HEK293T (cell line): ENCODE measurements at regions not wholly inside any gene's neighbourhood (a gene's known extent, or its start where the extent isn't known, plus 50 kb on each side); places are given as distances from the start of the nearest gene placed in this dataset.
"Not testable (repeated sequence)": the region's sequence is repeated elsewhere in the genome, so short reads cannot be mapped to it uniquely, and the experiment has no call there.

Source experiments
- CTCF ChIA-PET: fragments of 350-600 bp; formaldehyde crosslinking; extraction: SDS; loops from one replicate; lab custom pipeline; 2021; ENCODE audit warnings: antibody characterized with exemption, inconsistent platforms; lab: Yijun Ruan, JAX
- POLR2A ChIA-PET: fragments of 350-600 bp; formaldehyde crosslinking; extraction: SDS; loops from one replicate; lab custom pipeline; 2020; ENCODE audit warnings: antibody characterized with exemption, inconsistent platforms; lab: Yijun Ruan, JAX
- DNase-seq: peaks from one replicate; pipeline ENCODE4 v3.0.0; 2012; ENCODE audit warnings: mixed read lengths; ENCODE audit errors: extremely low spot score
- ARNT ChIP-seq: fragments of 450-650 bp; IDR thresholded peaks from 2 replicates; pipeline ENCODE4 v1.6.1; 2017; ENCODE audit warnings: mild to moderate bottlenecking
- BHLHE40 ChIP-seq: fragments of 450-650 bp; IDR thresholded peaks from 2 replicates; pipeline ENCODE4 v1.6.1; 2016; ENCODE audit warnings: mild to moderate bottlenecking, moderate library complexity, borderline replicate concordance
- CTBP1 ChIP-seq: fragments of 450-650 bp; IDR thresholded peaks from 2 replicates; pipeline ENCODE4 v1.6.1; 2016; ENCODE audit warnings: borderline replicate concordance
- ELF4 ChIP-seq: fragments of 450-650 bp; IDR thresholded peaks from 2 replicates; pipeline ENCODE4 v1.6.1; 2017; ENCODE audit warnings: antibody characterized with exemption
- FOXA1 ChIP-seq: fragments of 450-650 bp; IDR thresholded peaks from 2 replicates; pipeline ENCODE4 v1.6.1; 2016; ENCODE audit warnings: mild to moderate bottlenecking
- FOXK2 ChIP-seq: fragments of 450-650 bp; IDR thresholded peaks from 2 replicates; pipeline ENCODE4 v1.6.1; 2016; ENCODE audit warnings: mild to moderate bottlenecking
- FOXM1 ChIP-seq: fragments of 450-650 bp; IDR thresholded peaks from 2 replicates; pipeline ENCODE4 v1.6.1; 2017; ENCODE audit warnings: mild to moderate bottlenecking, borderline replicate concordance
- HDGF ChIP-seq: fragments of 450-650 bp; IDR thresholded peaks from 2 replicates; pipeline ENCODE4 v1.6.1; 2017; ENCODE audit warnings: antibody characterized with exemption, borderline replicate concordance
- L3MBTL2 ChIP-seq: fragments of 450-650 bp; conservative IDR thresholded peaks from 2 replicates; pipeline ENCODE4 v1.6.1; 2016; ENCODE audit warnings: mild to moderate bottlenecking
- LEF1 ChIP-seq: fragments of 450-650 bp; IDR thresholded peaks from 2 replicates; pipeline ENCODE4 v1.6.1; 2017; ENCODE audit warnings: mild to moderate bottlenecking, borderline replicate concordance
- NFRKB ChIP-seq: fragments of 450-650 bp; IDR thresholded peaks from 2 replicates; pipeline ENCODE4 v1.6.1; 2016; ENCODE audit warnings: mild to moderate bottlenecking, moderate library complexity
- PKNOX1 ChIP-seq: fragments of 450-650 bp; IDR thresholded peaks from 2 replicates; pipeline ENCODE4 v1.6.1; 2016
- SP1 ChIP-seq: fragments of 450-650 bp; IDR thresholded peaks from 2 replicates; pipeline ENCODE4 v1.6.1; 2017
- SUZ12 ChIP-seq: fragments of 450-650 bp; IDR thresholded peaks from 2 replicates; pipeline ENCODE4 v1.6.1; 2016; ENCODE audit warnings: mild to moderate bottlenecking
- TARDBP ChIP-seq: fragments of 450-650 bp; IDR thresholded peaks from 2 replicates; pipeline ENCODE4 v1.6.1; 2016
- ZNF384 ChIP-seq: fragments of 450-650 bp; IDR thresholded peaks from 2 replicates; pipeline ENCODE4 v1.6.1; 2016

- ChIA-PET POLR2A (no interaction called here), CTCF (no interaction called here)
- TF ChIP-seq ZNF384 (no peak), FOXA1 (no peak)
- no peak for DNase-seq
Observed at GRCh38 chr2:228522276-228522675, 340.8 kb upstream of the SPHKAP start.

- no peak for TF ChIP-seq SP1
- no peak for TF ChIP-seq SUZ12
- TF ChIP-seq PKNOX1: no peak
- TF ChIP-seq LEF1: no peak
- no peak for TF ChIP-seq FOXM1
- no peak for TF ChIP-seq CTBP1
- TF ChIP-seq TARDBP: no peak
- no peak for TF ChIP-seq ARNT
- no peak for TF ChIP-seq NFRKB
- TF ChIP-seq ELF4: no peak
- TF ChIP-seq FOXA1: no peak
- no peak for TF ChIP-seq HDGF
- no peak for TF ChIP-seq L3MBTL2
- no peak for TF ChIP-seq FOXK2
- no peak for TF ChIP-seq ZNF384
- TF ChIP-seq BHLHE40: no peak
- CTCF ChIA-PET: no interaction called here
- POLR2A ChIA-PET: no interaction called here
- DNase-seq: no peak
Observed at GRCh38 chr2:228519561-228519960, 338.1 kb upstream of the SPHKAP start.

GRCh38 chr2:228516019-228516418 lies 334.5 kb upstream of the SPHKAP start:
- TF ChIP-seq ZNF384 (no peak), CTBP1 (no peak), FOXA1 (no peak), HDGF (no peak), ELF4 (no peak), SP1 (no peak), FOXK2 (no peak), TARDBP (no peak), L3MBTL2 (no peak), FOXM1 (no peak), PKNOX1 (no peak), SUZ12 (no peak)
- CTCF ChIA-PET: no interaction called here
- POLR2A ChIA-PET: no interaction called here
- DNase-seq: no peak

GRCh38 chr2:228513480-228513879 lies 332.0 kb upstream of the SPHKAP start:
- POLR2A ChIA-PET, CTCF ChIA-PET, DNase-seq: not testable (repeated sequence)

GRCh38 chr2:228509021-228509420 lies 327.5 kb upstream of the SPHKAP start:
- no peak for DNase-seq
- POLR2A ChIA-PET: no interaction called here
- CTCF ChIA-PET: no interaction called here
- no peak for TF ChIP-seq TARDBP
- no peak for TF ChIP-seq BHLHE40
- TF ChIP-seq SP1: no peak
- TF ChIP-seq NFRKB: no peak
- TF ChIP-seq ELF4: no peak
- no peak for TF ChIP-seq ARNT
- no peak for TF ChIP-seq FOXM1
- no peak for TF ChIP-seq SUZ12
- no peak for TF ChIP-seq FOXK2
- TF ChIP-seq PKNOX1: no peak
- no peak for TF ChIP-seq HDGF
- TF ChIP-seq LEF1: no peak
- TF ChIP-seq L3MBTL2: no peak

- ChIA-PET CTCF (no interaction called here), POLR2A (no interaction called here)
- DNase-seq: no peak
- TF ChIP-seq TARDBP: no peak
- no peak for TF ChIP-seq FOXA1
- no peak for TF ChIP-seq PKNOX1
- no peak for TF ChIP-seq ELF4
- TF ChIP-seq L3MBTL2: no peak
- no peak for TF ChIP-seq CTBP1
- TF ChIP-seq ZNF384: no peak
- TF ChIP-seq LEF1: no peak
- TF ChIP-seq NFRKB: no peak
- no peak for TF ChIP-seq FOXK2
- no peak for TF ChIP-seq FOXM1
- no peak for TF ChIP-seq ARNT
- TF ChIP-seq SUZ12: no peak
- no peak for TF ChIP-seq BHLHE40
- no peak for TF ChIP-seq HDGF
- TF ChIP-seq SP1: no peak
Observed at GRCh38 chr2:228507870-228508269, 326.4 kb upstream of the SPHKAP start.
